CD4-positive, alpha-beta T cell (primary cell): ENCODE measurements at regions not wholly inside any gene's neighbourhood (a gene's known extent, or its start where the extent isn't known, plus 50 kb on each side); places are given as distances from the start of the nearest gene placed in this dataset.

Source experiments
- ATAC-seq: fragments of 200-7000 bp; cut with Tn5 transposase; one replicate; pipeline ENCODE4 v1.10.0; 2022; ENCODE audit warnings: mild to moderate bottlenecking; ENCODE audit not compliant: poor library complexity
- CTCF ChIA-PET: fragments of 350-600 bp; sonication (Branson Sonifier 250); formaldehyde crosslinking; loops from one replicate; lab custom pipeline; 2021; ENCODE audit warnings: antibody characterized with exemption, inconsistent platforms; lab: Charles Lee
- POLR2A ChIA-PET: fragments of 350-600 bp; sonication (Branson Sonifier 250); formaldehyde crosslinking; loops from one replicate; lab custom pipeline; 2021; ENCODE audit warnings: antibody characterized with exemption, inconsistent platforms; lab: Charles Lee
- DNase-seq, 14 experiments: peaks; one replicate each; pipeline ENCODE4 v3.0.0-alpha.2; 2013 to 2020; ENCODE audit warnings: mixed read lengths in 2 of 14
- H3K27ac ChIP-seq, 2 donors: one replicate each; pipeline versions ENCODE4 v1.5.1 to v1.7.0; 2013; ENCODE audit warnings: low read length in 2 of 2, low read depth in 1 of 2, mild to moderate bottlenecking in 1 of 2
- H3K27me3 ChIP-seq, 2 experiments: 1 replicate in 1 of 2; 2 replicates in 1 of 2; pipeline versions ENCODE4 v1.6.1 to v1.7.0; 2013; ENCODE audit warnings: low read length in 2 of 2, control low read depth in 1 of 2, mild to moderate bottlenecking in 1 of 2, moderate library complexity in 1 of 2; ENCODE audit not compliant: insufficient read depth in 2 of 2, control insufficient read depth in 1 of 2
- H3K36me3 ChIP-seq: one replicate; pipeline ENCODE4 v1.6.1; 2013; ENCODE audit warnings: low read length, control low read depth; ENCODE audit not compliant: insufficient read depth
- H3K4me1 ChIP-seq: one replicate; pipeline ENCODE4 v1.6.1; 2013; ENCODE audit warnings: low read length, control low read depth; ENCODE audit not compliant: insufficient read depth
- H3K4me3 ChIP-seq: one replicate; pipeline ENCODE4 v1.5.1; 2013; ENCODE audit warnings: mild to moderate bottlenecking, low read length, moderate library complexity
- H3K9me3 ChIP-seq, 2 experiments: 1 replicate in 1 of 2; 2 replicates in 1 of 2; pipeline versions ENCODE4 v1.6.1 to v1.7.0; 2013; ENCODE audit warnings: low read length in 2 of 2, mild to moderate bottlenecking in 2 of 2, control low read depth in 1 of 2, moderate library complexity in 1 of 2; ENCODE audit not compliant: control insufficient read depth in 1 of 2, insufficient read depth in 1 of 2
- H3K27ac Mint-ChIP-seq: one replicate; pipeline ENCODE4 v1.8.0; 2020; ENCODE audit warnings: mixed read lengths
- H3K27me3 Mint-ChIP-seq: one replicate; pipeline ENCODE4 v1.8.0; 2021; ENCODE audit warnings: mixed read lengths
- H3K36me3 Mint-ChIP-seq: one replicate; pipeline ENCODE4 v1.8.0; 2021; ENCODE audit warnings: low read depth, mixed read lengths
- H3K4me1 Mint-ChIP-seq: one replicate; pipeline ENCODE4 v1.8.0; 2021; ENCODE audit warnings: low read depth, mixed read lengths
- H3K4me3 Mint-ChIP-seq: one replicate; pipeline ENCODE4 v1.8.0; 2020; ENCODE audit warnings: mild to moderate bottlenecking, mixed read lengths
- H3K9me3 Mint-ChIP-seq: one replicate; pipeline ENCODE4 v1.8.0; 2020; ENCODE audit warnings: mixed read lengths
- CTCF ChIP-seq: fragments of 200-600 bp; IDR thresholded peaks from one replicate; pipeline ENCODE4 v1.8.0; 2022; ENCODE audit warnings: antibody characterized with exemption, mild to moderate bottlenecking
- intact Hi-C, 2 experiments: fragments of 100-400 bp; cut with DNase I in 1 of 2; cut with micrococcal nuclease in 1 of 2; formaldehyde crosslinking; loops; one replicate each; pipeline versions ENCODE4 v1.15.1 to v1.9.0; 2023 to 2025; cut with DNase I, micrococcal nuclease

DNA sequence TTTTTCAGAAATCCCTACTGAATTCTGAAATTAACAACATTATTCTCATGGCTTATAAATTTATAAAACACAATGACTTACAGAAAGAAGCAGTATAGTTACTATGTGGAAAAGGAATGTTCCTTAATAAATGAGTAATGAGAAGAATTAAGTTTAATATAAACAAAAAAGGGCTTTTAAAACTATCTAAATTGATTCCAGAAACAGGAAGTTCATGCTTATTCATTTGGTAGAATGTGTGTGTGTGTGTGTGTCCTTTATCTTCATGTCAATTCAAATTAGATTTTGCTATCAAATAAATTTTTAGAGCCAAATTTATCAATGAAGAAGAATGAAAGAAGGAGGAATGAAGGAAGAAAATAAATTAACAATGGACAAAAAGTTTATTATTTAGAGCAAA lies 440.8 kb upstream of the LRRTM4 start:
- Mint-ChIP-seq H3K9me3 (peaks cover 13% of the 10 kb centered on the region), H3K4me1 (no peaks in the 10 kb centered on the region), H3K27ac (no peak overlapping the region), H3K4me3 (no peak overlapping the region), H3K27me3 (no peaks in the 10 kb centered on the region), H3K36me3 (no peaks in the 10 kb centered on the region)
- ATAC-seq = no peak
- CTCF ChIA-PET = no interaction called here
- Histone ChIP-seq H3K4me1 (no peaks in the 10 kb centered on the region), H3K4me3 (no peak overlapping the region), H3K36me3 (no peaks in the 10 kb centered on the region), H3K27ac (no peak overlapping the region), H3K9me3 (peaks cover 0 to 5% of the 10 kb centered on the region in 2 experiments), H3K27me3 (no peaks in the 10 kb centered on the region)
- intact Hi-C loops = no loop called here
- POLR2A ChIA-PET = no interaction called here
- no peak for TF ChIP-seq CTCF
- no peak for DNase-seq

DNA sequence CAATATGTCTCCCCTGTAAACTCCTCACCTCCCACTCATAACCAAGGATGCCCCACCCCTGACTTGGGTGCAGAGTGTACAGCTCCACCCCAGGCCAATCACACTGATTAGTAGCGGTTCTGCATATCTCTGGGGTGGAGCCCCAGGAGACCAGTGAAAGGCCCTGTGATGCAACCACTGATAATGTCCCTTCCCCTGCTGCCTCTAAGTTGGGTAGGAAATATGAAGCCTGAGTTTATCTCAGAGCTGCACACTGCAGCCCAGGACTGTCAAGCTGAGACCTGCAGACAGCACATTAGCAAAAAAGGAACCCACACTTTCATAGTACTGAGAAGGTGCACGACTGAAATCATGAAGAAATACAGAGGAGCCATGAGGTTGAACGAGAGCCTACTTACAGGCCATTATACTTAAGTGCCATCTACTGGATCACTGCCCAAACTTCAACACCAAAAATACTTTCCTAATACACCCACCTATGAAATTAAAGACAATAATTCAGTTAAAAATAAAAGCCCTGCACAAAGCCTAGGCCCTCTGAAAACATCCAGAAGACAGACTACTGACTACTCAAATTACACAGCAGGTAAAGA lies 455.4 kb upstream of the LRRTM4 start:
- no peak overlapping the region for H3K27ac Mint-ChIP-seq
- Histone ChIP-seq H3K27me3 (no peaks in the 10 kb centered on the region), H3K36me3 (no peaks in the 10 kb centered on the region), H3K9me3 (peaks cover 14 to 19% of the 10 kb centered on the region in 2 experiments), H3K27ac (no peak overlapping the region), H3K4me1 (no peaks in the 10 kb centered on the region), H3K4me3 (no peak overlapping the region)
- no peaks in the 10 kb centered on the region for H3K27me3 Mint-ChIP-seq
- no peak overlapping the region for H3K4me3 Mint-ChIP-seq
- POLR2A ChIA-PET = no interaction called here
- no peaks in the 10 kb centered on the region for H3K36me3 Mint-ChIP-seq
- CTCF ChIA-PET = no interaction called here
- intact Hi-C loops = no loop called here
- no peak for ATAC-seq
- peaks cover 12% of the 10 kb centered on the region for H3K9me3 Mint-ChIP-seq
- DNase-seq = no peak
- no peak for TF ChIP-seq CTCF
- H3K4me1 Mint-ChIP-seq = no peaks in the 10 kb centered on the region

DNA sequence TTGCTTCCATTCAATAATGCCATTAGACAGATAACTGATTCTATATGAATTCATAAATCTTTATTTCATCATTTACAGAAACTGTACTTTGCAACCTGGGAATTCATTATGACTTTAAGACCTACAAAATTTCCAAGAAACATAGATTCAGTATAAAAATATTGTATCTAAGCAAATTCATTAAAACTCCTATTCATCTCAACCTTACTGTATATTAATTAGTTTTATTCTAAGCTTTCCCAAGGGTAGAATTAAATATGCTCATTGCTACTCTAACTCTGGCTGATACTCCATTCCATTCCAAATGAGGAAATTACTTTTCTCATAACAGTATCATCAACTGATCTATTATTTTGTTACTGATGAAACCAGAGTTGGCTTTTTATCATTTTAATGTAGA lies 473.0 kb upstream of the LRRTM4 start:
- ATAC-seq (no peak), DNase-seq (no peak)
- intact Hi-C loops = no loop called here
- Histone ChIP-seq H3K4me3 (no peak overlapping the region), H3K36me3 (no peaks in the 10 kb centered on the region), H3K27me3 (no peaks in the 10 kb centered on the region), H3K4me1 (no peaks in the 10 kb centered on the region), H3K27ac (no peak overlapping the region), H3K9me3 (peaks cover 0 to 5% of the 10 kb centered on the region in 2 experiments)
- H3K4me3 Mint-ChIP-seq = no peak overlapping the region
- H3K27me3 Mint-ChIP-seq = no peaks in the 10 kb centered on the region
- no peak for TF ChIP-seq CTCF
- ChIA-PET POLR2A (no interaction called here), CTCF (no interaction called here)
- no peaks in the 10 kb centered on the region for H3K4me1 Mint-ChIP-seq
- no peak overlapping the region for H3K27ac Mint-ChIP-seq
- peaks cover 4% of the 10 kb centered on the region for H3K9me3 Mint-ChIP-seq
- H3K36me3 Mint-ChIP-seq = no peaks in the 10 kb centered on the region
